Thoracic aorta (tissue), 2 donors: ENCODE measurements at regions not wholly inside any gene's neighbourhood (a gene's known extent, or its start where the extent isn't known, plus 50 kb on each side); places are given as distances from the start of the nearest gene placed in this dataset.

Experiments used
- ATAC-seq: fragments of 150-250 bp; one replicate; pipeline ENCODE4 v1.8.0; 2017; ENCODE audit warnings: low read depth; ENCODE audit not compliant: insufficient number of reproducible peaks, low FRiP score
- DNase-seq: peaks from one replicate; pipeline ENCODE4 v3.0.0-alpha.2; 2020; ENCODE audit warnings: low spot score
- H3K27ac ChIP-seq, 2 donors: fragments of 200-600 bp; sonication (generic); 1 replicate in 1 of 2; 2 replicates in 1 of 2; pipeline ENCODE4 v1.5.1; 2016; ENCODE audit warnings: mild to moderate bottlenecking in 2 of 2, moderate library complexity in 2 of 2
- H3K27me3 ChIP-seq: fragments of 200-600 bp; sonication (generic); replicated peaks from 2 replicates; pipeline ENCODE4 v1.6.0; 2016; ENCODE audit warnings: mild to moderate bottlenecking; ENCODE audit not compliant: insufficient read depth
- H3K36me3 ChIP-seq: fragments of 200-600 bp; sonication (generic); one replicate; pipeline ENCODE4 v1.5.1; 2016
- H3K4me1 ChIP-seq, 2 donors: fragments of 200-600 bp; sonication (generic); 1 replicate in 1 of 2; 2 replicates in 1 of 2; pipeline versions ENCODE4 v1.5.1 to v1.6.0; 2016; ENCODE audit warnings: low read depth in 2 of 2, mild to moderate bottlenecking in 1 of 2; ENCODE audit not compliant: control insufficient read depth in 1 of 2
- H3K4me3 ChIP-seq: fragments of 200-600 bp; sonication (generic); 2 replicates; pipeline ENCODE4 v1.5.1; 2016; ENCODE audit warnings: mild to moderate bottlenecking
- H3K9me3 ChIP-seq: fragments of 200-600 bp; sonication (generic); 2 replicates; pipeline ENCODE4 v1.5.1; 2016
- CTCF ChIP-seq: fragments of 200-600 bp; sonication (generic); IDR thresholded peaks from one replicate; pipeline ENCODE4 v1.5.1; 2019; ENCODE audit warnings: antibody characterized with exemption

DNA sequence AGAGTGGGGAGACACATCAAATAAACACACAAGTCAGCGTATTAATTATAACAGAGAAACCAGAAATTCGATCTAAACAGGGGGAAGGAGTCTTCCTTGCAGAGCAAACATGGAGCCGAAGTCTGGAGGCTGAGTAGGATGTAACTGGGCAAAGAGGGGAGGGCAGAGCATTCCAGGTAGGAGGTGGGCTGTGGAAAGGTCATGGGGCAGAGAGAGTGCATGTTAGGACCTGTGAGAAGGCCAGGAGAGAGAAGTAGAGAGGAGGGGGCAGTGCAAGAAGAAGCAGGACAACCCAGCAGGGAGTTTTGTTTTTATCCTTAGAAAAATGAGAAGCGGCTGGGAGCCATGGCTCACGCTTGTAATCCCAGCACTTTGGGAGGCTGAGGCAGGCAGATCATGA is 130.8 kb upstream of the GPR26 start:
- DNase-seq = no peak
- no peak overlapping the region for H3K27ac ChIP-seq
- no peak overlapping the region for H3K4me3 ChIP-seq
- peaks cover 7% of the 10 kb centered on the region for H3K9me3 ChIP-seq
- H3K27me3 ChIP-seq = no peaks in the 10 kb centered on the region
- no peak for TF ChIP-seq CTCF
- no peaks in the 10 kb centered on the region for H3K4me1 ChIP-seq
- no peaks in the 10 kb centered on the region for H3K36me3 ChIP-seq
- no peak for ATAC-seq

DNA sequence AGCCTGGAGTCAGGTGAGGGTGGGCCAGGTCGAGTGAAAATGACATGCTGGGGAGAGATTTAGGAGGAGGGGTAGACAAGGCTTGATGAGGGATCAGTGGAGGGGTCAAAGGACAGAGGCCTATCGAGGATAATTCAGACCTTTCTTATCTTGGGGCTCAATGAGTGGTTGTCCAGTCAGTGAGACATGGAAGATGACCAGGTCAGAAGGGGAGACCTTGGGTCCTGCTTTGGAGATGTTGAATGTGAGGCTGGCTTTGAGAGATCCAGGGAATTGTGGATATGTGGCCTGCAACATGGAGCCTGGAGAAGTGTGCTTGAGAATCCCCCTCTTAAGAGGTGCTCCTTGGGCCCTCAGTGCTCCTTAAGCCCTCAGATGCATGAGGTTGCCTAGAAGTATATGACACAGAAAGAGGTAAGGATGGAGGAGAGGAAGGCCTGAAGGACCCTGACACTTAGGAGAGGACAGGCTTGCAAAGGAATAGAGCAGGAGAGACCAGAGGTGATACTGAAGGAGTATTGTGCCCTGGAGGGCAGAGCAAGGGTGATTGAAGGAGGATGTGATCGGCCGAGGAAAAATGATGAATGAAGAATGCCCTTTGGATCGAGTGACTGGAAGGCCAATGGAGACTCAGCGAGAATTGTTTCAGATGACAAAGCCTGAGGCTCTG is 129.8 kb upstream of the GPR26 start:
- Histone ChIP-seq H3K27me3 (no peaks in the 10 kb centered on the region), H3K9me3 (peaks cover 7% of the 10 kb centered on the region), H3K36me3 (no peaks in the 10 kb centered on the region), H3K4me3 (no peak overlapping the region), H3K4me1 (no peaks in the 10 kb centered on the region), H3K27ac (no peak overlapping the region)
- DNase-seq (no peak), ATAC-seq (no peak)
- TF ChIP-seq CTCF = no peak

DNA sequence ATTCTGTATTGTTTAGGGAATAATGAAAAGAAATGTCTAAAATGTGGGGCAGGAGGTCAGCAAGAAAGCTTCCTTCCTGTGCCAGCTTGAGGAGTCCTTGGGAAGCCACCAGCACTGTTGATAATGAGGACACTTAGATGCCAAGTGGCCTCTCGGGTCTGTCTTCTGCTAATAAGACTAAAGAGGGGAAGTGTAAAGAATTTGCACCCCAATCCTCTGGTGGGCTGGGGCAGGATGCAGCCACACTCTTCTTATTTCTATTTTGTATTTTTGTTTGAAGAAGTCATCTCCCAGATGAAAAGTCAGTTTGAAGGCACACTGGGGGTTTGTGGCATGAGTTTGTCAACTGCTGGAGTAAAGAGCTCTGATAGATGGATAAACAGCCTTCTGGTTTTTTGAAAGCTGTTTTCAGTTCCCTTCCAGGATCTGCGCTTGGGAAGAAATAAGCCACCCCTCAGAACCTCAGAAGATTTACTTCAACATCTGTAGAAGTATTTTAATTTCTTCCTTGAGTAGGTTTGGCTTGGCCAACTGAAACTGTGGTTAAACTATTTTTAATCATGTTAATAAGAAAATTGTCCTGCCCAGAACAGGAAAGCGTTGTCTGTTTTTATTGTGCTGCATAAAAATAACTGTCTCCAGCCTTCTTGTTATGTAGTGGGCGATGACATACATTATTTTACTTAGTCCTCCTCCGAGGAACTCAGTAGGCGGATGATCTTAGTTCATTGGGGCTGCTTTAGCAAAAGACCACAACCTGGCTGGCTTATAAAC is 128.8 kb upstream of the GPR26 start:
- H3K36me3 ChIP-seq = no peaks in the 10 kb centered on the region
- no peak overlapping the region for H3K27ac ChIP-seq
- H3K4me3 ChIP-seq = no peak overlapping the region
- TF ChIP-seq CTCF = no peak
- peaks cover 5% of the 10 kb centered on the region for H3K9me3 ChIP-seq
- no peaks in the 10 kb centered on the region for H3K4me1 ChIP-seq
- ATAC-seq = no peak
- no peak for DNase-seq
- no peaks in the 10 kb centered on the region for H3K27me3 ChIP-seq

- DNase-seq (no peak), ATAC-seq (no peak)
- H3K4me3 ChIP-seq = no peak overlapping the region
- no peaks in the 10 kb centered on the region for H3K27me3 ChIP-seq
- TF ChIP-seq CTCF = no peak
- peaks cover 2% of the 10 kb centered on the region for H3K9me3 ChIP-seq
- H3K4me1 ChIP-seq = no peaks in the 10 kb centered on the region
- no peaks in the 10 kb centered on the region for H3K36me3 ChIP-seq
- no peak overlapping the region for H3K27ac ChIP-seq
Measured at GRCh38 chr10:123538401-123539320, 127.5 kb upstream of the GPR26 start.

GRCh38 chr10:123544986-123545385 is 121.2 kb upstream of the GPR26 start:
- no peak overlapping the region for H3K27ac ChIP-seq

More at GRCh38 chr10:123544986-123545385, 121.2 kb upstream of the GPR26 start:
- Histone ChIP-seq H3K27me3 (no peaks in the 10 kb centered on the region), H3K9me3 (peaks cover 5% of the 10 kb centered on the region), H3K4me1 (no peaks in the 10 kb centered on the region), H3K4me3 (no peak overlapping the region), H3K36me3 (no peaks in the 10 kb centered on the region)
- ATAC-seq (no peak), DNase-seq (no peak)
- no peak for TF ChIP-seq CTCF
